Stimulated activated CD8-positive, alpha-beta memory T cell treated with anti-CD3 and anti-CD28 coated beads, Interleukin-15, amount 100 ng/mL, for 24 hours (primary cell): ENCODE measurements at regions not wholly inside any gene's neighbourhood (a gene's known extent, or its start where the extent isn't known, plus 50 kb on each side); places are given as distances from the start of the nearest gene placed in this dataset.

Experiments used
- DNase-seq: peaks from one replicate; pipeline ENCODE4 v3.0.0-alpha.2; 2020; ENCODE audit warnings: low read depth

- no peak for DNase-seq
Observed at GRCh38 chr11:116642481-116642880, 130.3 kb downstream of the BUD13 start.

- DNase-seq: no peak
Observed at GRCh38 chr11:116641561-116642045, 131.2 kb downstream of the BUD13 start.

GRCh38 chr11:116640641-116641402, 132.0 kb downstream of the BUD13 start:
- DNase-seq: no peak

- no peak for DNase-seq
Observed at GRCh38 chr11:116638463-116638862, 134.3 kb downstream of the BUD13 start.

- no peak for DNase-seq
Observed at GRCh38 chr11:116637766-116638165, 135.0 kb downstream of the BUD13 start.

GRCh38 chr11:116636341-116636929, 136.4 kb downstream of the BUD13 start:
- no peak for DNase-seq

- no peak for DNase-seq
Observed at GRCh38 chr11:116631201-116631600, 141.6 kb downstream of the BUD13 start.

- no peak for DNase-seq
Observed at GRCh38 chr11:116618461-116618860, 154.3 kb downstream of the BUD13 start.

- DNase-seq: no peak
Observed at GRCh38 chr11:116615211-116615865, 157.4 kb downstream of the BUD13 start.

GRCh38 chr11:116614306-116615210, 158.2 kb downstream of the BUD13 start:
- no peak for DNase-seq

GRCh38 chr11:116613206-116613875, 159.4 kb downstream of the BUD13 start:
- no peak for DNase-seq

GRCh38 chr11:116611998-116612620, 160.7 kb downstream of the BUD13 start:
- DNase-seq: no peak

- no peak for DNase-seq
Observed at GRCh38 chr11:116610190-116610589, 162.6 kb downstream of the BUD13 start.

- no peak for DNase-seq
Observed at GRCh38 chr11:116607027-116607426, 165.8 kb downstream of the BUD13 start.

- DNase-seq: no peak
Observed at GRCh38 chr11:116605543-116606459, 167.0 kb downstream of the BUD13 start.

GRCh38 chr11:116603728-116604323, 169.0 kb downstream of the BUD13 start:
- DNase-seq: no peak

GRCh38 chr11:116602637-116602942, 170.2 kb downstream of the BUD13 start:
- no peak for DNase-seq

GRCh38 chr11:116601814-116602636, 170.8 kb downstream of the BUD13 start:
- no peak for DNase-seq

GRCh38 chr11:116600930-116601329, 171.9 kb downstream of the BUD13 start:
- DNase-seq: no peak
